ENCODE measurements at regions not wholly inside any gene's neighbourhood (a gene's known extent, or its start where the extent isn't known, plus 50 kb on each side); places are given as distances from the start of the nearest gene placed in this dataset.
A peak's percentile ranks its signal among the peaks of the same experiment; 100 is the strongest.

DNA sequence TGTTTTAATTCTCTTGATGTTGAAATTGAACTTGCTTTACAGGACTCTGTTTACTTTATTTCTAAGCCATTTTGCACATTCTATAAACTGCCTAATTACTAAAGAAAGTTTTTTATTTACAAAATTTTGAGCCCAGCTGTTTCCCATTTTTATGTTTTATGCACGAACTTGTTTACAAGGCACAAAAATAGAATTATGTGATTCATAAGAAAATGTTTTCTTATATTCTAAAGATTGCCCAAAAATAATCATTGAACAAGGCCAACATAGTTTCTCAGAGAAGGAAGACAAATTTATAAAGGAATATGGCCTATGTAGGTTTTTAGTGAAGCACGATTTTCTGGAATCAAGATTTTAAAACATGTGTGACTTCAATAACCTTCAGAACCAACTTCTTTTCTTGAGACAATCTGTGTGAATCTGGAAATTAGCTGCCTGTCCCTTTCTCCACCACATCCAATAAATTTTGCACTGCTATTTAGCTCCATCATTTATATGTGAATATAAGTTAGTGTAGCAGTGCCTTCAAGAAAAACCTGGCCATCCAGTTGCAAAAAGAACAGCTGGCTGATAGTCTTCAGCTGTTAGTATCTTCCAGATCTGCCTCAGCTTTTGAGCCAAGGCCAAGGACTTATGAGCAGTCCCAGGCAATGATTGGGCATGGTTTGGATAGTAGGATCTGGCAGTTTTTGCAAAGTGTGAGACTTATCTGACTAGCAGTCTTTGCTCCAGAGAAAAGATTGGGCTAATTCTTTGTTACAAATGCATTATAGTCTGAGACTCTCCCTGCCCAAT, 253.2 kb upstream of the COL3A1 start:
- no peak for DNase-seq

DNA sequence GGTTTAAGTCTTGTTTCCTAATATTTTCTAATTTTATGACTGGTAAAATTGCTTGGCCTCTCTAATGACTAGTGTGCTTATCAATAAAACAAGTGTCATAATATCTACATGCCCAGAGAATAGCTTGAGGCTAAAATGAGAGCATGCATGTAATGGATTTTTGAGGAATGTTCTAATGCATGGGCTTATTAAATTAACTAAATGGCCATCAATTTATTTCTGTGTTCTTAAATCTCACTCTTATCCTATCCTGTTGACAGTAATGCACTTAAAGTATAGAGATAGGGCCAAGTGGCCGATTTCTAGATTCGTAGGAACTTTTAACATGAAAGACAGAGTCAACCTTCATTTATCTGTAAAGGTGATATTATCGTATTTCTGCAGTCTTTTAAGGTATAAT, 252.4 kb upstream of the COL3A1 start:
- no peak for DNase-seq

DNA sequence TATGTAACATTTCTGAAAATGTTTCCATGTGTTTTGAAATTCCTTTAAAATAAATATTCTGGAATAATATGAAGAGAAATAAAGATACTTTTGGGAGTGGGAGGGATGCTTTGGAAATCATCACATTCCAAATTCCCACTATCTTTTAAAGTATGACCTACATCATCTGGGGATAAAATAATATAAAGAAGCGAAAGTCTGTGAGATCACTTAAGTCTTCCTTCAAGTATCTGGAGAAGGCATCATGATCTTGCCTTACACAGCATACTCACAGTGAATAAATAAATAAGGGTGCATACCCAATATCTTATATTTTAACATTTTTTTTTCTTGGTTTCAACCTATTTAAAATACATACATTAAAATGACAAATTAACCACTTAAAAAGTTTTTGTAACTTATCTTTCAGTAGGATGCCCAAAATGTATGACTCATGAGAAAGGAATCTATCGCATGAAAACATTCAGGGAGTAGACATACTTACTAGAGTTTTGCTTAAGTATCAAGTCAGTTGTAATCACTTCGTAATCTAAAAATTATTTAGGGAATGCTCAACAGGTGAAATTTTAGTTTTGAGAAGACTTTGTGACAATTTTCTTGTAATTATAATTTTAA, 248.3 kb upstream of the COL3A1 start:
- DNase-seq, result no peak

DNA sequence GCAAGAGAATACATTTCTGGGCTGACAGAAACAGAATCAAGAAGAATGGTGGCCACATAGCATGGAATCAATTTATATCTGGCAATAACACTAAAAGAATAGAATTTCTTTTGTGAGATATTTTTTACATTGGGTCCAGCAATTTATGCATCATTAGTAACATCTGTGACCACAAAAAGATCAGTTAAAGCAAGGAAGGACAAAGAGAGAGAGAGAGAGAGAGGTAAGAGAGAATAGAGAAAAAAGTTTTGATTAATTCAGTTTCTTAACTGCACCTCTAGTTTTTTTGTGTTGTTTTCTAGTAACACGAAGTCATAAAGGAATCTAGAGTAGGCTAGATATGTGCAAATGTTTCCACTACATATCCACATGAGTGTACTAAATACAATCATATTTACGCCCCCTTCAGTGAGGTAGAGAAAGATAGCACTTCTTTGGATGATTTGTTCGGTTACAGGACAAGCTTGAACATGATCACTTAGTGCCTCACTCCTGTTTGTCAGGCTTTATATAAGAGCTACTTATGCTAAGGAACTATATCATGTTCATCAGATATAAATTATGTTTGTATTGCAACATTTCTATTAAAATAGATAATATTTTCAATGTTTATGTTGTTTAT, 247.4 kb upstream of the COL3A1 start:
- no peak for DNase-seq

DNA sequence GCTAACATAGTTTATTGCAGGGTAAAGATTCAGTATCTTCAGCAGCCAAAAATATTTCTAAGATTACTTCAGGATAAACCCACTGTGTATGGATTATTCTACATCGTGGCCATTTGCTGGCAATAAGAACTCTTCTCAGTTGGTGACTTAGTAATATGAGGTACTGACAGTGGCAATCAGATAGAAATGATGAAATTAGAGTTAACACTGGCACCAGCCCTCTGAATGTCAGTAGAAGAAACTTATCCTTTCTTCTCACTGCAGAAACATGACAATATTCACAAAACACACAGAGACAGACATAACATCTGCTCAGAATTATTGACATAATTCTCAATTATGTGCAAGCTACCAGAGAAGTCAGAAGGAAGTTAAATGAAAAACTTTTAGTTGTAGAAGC, 246.3 kb upstream of the COL3A1 start:
- no peak for DNase-seq

DNA sequence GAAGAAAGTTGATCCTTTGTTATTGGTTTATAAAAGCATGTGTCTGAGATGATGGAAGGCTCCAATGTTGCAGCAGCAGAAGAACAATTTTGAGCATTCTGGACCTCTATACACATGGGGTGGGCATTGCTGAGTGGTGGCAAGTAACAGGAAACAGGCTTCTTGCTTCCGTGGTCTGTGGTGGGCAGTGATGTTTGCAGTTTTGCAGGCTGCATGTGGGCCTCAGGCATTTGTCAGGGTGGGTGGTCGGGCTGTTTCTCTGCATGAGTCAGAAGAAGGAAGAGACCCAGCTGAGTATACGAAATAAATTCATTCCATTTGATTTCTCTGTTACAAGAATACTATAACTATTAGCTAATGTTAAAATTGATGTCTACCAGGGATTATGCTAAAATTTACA, 239.5 kb upstream of the COL3A1 start:
- no peak for DNase-seq

DNA sequence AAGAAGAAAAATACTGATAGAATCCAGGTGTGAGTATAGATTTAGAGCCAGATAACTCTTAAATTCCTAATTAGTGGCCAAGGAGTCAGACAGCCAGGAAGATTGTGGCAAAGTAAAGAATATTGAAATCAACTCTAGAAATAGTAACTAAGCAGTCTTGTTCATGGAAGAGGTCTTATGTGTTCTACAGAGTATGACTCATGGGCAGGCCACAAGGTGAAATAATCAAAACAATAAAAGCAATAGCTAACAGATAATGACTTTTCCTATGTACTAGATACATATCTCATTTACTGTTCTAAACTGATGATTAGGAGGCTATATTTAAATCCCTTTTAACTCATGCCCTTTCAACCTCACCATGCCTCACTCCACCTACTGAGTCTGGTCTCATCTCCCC, 227.4 kb upstream of the COL3A1 start:
- no peak for DNase-seq

DNA sequence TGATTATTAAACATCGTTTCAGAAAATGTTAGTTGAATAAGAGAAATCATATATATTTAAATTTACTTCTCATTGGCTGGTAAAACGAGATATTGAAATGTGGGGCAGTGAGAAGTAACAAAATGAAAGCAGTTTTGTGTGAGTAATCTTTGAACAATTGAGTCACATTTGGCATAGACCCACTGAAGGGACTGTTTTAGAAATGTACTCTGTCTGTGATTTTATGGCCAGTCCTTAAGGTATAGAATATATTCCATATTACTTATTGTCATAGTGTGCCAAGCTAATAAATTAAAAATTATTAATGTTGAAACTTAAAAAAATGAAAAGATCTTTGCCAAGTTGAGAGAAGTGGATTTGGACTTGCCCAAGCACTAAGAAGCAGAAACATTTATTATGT, 222.4 kb upstream of the COL3A1 start:
- no peak for DNase-seq

DNA sequence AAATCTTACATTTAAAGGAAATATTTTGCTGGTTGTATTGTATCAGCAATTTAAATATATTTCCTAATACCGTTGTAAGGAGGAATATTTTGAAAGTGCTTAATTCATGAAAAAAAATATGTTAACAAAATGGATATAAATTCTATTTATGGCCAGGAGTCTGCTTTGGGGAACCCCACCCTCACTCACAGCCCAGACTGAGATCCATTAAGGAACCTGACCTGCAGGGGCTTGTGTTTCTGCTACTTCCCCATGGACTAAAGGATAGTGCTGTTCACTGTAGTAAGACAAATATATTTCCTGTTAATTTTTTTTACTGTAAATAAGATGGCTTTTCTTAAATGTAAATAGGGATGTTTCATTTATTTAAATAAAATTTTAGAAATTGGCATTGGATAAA, 221.9 kb upstream of the COL3A1 start:
- DNase-seq, result no peak

DNA sequence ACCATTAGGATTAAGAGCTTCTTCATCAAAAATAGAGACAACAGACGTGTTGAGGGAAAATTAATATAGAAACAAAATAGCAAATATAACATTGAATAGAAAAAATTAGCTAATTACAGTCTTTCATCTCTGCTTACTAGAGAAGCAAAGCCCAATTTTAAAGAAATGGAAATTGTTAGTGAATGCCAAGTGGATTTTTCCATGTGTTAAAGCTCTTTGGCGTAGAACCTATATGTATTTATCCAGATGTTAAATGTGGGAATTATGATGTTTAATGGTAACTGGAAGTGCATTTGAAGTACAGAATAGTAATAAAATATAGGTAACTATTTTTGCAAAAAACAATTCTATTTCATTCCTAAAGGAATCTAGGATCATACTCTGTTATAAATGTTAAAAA, 212.0 kb upstream of the COL3A1 start:
- no peak for DNase-seq

DNA sequence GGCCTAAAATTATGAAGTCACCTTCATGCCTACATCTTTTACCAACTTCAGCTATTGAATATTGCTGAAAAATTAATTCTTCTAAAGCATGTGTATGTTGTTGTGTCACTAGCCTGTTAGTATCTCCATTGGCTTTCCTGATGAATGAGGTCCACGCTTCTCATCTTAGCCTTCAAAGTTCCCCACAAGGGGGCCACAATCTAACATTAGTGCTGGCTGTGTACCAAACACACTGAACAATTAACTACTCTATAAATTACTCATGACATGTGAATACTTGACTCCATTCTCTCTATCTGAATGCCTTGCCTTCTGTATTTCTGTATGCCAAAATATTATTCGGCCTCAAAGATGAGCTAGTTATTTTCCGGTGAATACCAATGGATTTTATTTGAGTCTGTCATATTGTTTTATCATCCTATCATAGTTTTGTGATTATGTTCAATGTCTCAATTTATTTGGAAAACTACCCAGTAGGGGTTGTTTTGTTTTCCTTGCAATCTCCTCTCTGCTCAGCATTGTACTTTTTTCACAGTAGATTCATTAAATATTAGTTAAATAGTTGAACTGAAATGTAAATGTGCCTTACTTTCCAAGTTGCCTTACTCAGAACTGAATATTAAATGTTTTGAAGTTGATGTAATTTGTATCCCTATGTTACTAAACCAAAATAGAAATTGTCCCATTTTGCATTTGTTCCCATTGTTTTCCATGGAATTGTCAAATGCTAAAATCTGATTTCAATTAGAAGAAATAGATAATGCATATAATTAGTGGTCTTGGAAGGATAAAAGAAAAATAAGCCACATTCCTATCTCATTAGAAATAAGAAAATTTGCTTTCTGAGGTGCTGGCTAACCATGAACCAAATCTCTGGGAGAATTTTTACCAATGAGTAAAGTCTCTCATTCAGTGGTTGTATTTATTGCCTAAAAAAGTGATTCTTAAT, 208.4 kb upstream of the COL3A1 start:
- DNase-seq, result no peak

DNA sequence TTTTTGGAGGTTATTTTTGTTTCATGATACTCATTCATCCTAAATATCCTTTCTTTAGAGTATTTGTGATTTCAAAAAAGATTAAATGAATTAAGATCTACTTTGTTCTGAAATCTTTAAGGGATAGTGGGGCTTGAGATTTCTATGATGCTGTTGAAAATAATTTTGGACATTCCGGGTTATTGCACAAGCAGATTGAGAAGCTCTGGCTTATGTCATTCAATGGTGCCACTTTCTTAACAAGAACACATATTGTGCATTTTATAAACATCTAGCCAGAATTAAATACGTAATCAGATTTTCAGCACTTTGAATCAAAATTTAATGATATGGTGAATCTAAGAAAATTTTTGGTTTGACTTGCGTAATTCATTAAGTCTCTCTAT, 207.7 kb upstream of the COL3A1 start:
- DNase-seq, result no peak

DNA sequence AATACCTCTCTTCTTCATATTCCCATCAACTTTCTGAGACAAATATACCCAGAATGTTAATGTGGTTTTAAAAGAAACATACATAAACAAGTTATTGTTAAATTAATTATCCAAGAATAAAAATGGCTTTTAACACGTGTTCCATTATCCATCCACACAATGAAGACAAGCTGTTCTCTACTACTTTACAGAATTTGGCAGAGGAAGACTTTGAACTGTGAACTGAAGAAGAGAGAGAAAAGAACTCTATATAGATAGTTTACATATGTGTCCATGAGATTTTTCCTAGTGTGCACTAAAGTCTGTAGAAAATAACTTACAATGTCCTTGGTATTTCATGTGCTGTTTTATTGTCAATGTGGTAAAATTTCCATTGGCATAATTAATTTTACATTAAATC, 207.0 kb upstream of the COL3A1 start:
- no peak for DNase-seq

DNA sequence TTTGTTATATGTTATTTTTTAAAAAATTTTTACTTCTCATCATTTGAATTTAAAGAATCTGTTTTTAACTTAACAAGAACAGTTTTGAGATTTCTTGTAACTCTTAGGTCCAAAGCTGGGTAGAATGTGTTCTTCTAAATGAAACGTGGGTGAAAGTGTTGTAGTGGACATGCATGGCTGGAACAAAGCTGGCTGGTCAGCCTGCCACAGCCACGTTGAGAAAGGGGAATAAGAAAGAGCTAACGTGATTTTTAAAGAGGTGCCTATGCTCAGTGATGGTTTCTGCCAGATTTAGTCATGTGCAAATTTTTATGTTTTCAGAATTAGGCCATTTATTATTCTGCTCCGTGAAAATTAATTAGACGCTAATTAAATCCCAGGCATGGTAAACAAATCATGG, 203.9 kb upstream of the COL3A1 start:
- no peak for DNase-seq

DNA sequence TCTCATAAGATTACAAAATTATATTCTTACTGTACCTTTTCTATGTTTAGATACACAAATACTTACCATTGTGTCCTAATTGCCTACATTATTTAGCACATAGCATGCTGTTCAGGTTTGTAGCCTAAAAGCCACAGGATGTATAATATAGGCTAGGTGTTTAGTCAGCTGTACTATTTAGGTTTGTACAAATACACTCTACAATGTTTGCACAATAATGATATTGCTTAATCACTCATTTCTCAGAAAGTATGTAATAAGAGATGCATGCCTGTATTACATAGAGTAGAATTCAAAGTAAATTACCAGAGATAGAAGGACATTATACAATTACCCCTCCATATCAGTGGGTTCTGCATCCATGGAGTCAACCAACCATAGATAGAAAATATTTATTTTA, 201.1 kb upstream of the COL3A1 start:
- DNase-seq, result peak; percentile 97

DNA sequence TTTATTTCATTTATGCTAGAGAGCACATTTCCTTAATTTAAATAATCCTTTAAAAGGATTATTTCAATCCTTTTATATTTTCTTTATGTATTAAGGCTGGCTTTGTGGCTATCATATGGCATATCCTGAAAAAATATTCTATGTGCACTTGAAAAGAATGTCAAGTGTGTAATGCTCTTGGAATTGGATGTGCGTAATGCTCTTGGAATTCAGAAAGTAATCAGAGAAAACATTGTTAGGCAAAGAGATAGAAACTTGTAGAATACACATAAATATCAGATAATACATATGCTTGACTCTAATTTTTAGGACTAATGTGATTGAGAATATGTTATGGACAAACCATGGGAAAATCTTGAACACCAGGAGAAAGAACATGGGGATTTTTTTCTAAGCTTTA, 197.5 kb upstream of the COL3A1 start:
- no peak for DNase-seq

DNA sequence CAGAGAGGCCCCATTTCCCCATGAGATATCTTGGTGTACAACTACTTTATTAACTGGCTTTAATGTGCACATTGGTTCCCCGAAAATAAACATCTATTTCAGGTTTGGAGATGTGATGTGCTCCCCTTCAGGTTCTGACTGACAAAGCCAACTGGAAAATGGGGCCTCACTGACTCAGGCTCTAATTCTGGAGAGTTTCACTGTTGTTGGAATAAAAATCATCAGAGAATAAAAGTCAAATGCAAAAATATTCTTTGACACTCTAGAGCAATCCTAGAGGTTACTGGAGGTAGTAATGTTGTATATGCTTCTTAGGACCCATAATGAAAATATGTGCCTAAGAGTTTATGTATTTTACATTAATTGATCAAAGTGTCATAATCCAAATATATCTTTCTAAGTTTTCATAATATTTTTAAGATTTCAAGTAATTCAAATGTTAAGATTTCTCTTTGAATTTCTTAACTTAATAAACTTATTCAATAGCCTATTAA, 189.9 kb upstream of the COL3A1 start:
- DNase-seq, result no peak

DNA sequence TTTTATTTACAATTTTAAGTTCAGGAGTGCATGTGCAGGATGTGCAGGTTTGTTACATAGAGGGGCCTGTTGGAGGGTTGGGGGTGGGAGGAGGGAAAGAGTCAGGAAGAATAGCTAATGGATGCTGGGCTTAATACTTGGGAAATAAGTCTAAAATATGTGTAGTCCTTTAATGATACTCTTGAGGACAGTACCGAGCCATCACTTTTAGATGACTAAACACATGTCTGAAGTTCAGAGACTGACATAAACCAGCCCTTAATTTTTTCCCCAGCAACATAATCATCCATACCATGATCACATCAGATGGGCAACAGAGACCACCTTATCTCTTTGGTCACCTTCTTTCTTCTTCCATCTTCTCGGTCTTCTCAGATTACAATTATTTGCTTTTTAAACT, 189.1 kb upstream of the COL3A1 start:
- no peak for DNase-seq

DNA sequence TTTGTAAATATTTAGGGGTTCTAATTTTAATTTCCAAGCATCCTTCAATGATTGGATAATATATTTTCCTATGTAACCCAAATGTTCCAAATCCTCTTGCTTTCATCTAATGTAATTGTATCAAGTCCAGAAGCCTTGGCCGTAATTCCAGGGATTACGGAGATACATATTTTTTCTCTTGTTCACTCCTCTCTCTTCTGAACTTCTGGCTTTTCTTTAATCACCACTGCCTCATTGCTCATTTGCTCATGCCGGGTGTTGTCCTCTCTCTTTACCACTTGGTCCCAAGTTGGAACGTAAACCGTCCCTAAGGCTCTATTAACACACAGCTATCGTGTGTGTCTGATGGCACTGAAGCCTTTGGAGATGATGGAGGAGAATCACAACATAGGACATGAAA, 188.7 kb upstream of the COL3A1 start:
- no peak for DNase-seq

DNA sequence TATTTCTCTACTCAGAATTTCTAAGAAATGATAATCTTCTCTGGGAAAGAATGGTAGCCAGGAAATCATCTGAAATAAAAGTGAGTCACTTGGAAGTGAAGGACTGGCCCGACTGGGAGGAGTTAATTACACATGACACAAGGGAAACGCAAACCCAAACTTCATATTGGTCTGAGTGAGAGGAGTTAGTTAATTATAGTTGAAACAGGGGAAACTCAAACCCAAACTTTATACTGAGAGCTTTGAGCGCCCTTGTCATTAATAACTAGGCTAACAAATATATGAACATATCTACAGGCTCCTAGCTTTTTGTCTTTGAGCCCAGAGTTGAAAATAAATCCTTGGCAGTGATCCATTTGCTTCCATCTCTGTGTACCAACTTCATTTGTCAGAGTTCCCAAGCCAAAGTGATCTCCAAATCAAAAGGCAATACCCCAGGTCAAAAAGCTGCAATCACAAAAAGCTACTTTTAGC, 187.8 kb upstream of the COL3A1 start:
- no peak for DNase-seq

DNA sequence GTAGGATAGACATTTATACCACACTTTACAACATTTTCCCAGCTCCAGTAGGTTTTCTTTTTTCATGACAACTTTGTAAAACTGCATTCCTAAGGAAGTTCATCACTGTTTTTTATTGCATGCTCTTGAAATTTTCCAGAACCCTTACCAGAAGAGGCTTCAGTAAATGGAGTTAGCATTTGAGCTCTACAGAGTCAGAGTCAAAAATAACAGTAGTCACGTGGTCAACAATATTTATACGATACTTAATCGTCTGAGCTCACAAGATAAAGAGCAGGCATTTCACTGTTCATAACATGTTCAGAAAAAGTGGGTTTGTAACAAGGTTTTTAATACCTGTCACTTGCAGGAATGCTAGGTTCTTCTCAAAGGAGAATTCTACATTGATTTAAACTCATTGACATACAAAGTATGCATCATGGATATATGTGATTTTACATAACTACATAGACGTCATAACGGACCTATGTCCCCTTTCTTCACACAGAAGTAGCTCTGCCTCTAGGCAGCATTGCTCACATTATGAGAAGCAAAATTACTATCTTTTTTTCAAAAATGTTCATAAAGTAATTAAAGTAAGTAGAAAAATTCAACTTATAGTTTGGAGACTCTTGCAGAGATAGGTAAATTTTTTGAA, 187.0 kb upstream of the COL3A1 start:
- DNase-seq, result no peak

DNA sequence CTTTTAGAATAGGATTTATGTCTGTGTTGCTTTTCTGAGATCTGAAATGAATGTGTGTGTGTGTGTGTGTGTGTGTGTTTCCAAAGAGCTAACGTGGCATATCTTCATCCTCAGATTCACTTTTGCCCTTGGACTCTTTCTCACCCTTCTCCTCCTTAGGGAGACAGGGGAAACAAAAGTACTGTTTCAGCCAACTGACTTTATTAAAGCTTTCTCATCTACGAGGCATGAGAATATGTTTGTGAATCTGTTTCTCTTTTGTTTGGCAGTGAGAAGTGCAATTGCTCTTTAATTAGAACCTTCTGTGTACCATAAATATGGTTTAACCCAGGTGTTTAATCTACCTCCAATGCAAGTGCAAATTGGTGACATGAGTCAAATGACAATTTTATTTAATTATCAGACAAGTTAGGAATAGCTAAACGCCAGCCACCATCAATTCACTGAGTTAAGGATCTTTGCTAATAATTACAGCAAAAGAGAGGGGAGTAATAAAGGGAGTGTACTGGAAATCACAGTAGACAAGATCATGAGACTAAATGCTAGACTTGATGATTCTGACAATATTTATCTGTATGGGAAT, 186.4 kb upstream of the COL3A1 start:
- DNase-seq, result no peak
